ENCODE measurements at regions not wholly inside any gene's neighbourhood (a gene's known extent, or its start where the extent isn't known, plus 50 kb on each side); places are given as distances from the start of the nearest gene placed in this dataset.

DNA sequence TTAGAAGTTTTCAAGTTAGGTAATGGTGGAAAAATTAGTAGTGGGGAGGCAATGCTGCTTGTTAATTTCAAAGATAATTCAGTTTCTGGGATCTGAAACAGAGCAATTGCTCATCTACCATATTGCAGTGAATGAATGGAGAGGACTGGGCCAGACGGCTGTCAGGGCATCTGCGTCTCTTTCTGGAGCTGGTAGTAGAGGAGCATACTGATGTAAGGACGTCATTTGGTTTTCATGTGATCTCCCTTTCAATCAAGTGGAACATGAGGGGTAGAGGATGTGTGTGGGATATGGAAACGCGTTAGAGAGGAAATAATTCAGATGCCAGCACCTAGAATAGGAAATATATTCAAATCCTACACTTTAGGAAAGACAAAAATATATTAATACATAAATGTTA is 490.3 kb downstream of the ADCYAP1 start:
- Histone ChIP-seq H3K27ac (no peak overlapping the region), H3K4me3 (no peak overlapping the region)
- no peak for DNase-seq (ENCODE audit: low spot score)
- no peak for TF ChIP-seq CTCF (IDR thresholded peaks at IDR 0.05)

- DNase-seq (ENCODE audit: low spot score): no peak
- H3K4me3 ChIP-seq: no peak overlapping the region
- H3K27ac ChIP-seq: no peak overlapping the region
- TF ChIP-seq CTCF (IDR thresholded peaks at IDR 0.05): no peak
Measured at GRCh38 chr18:1408376-1408775, 503.7 kb downstream of the ADCYAP1 start.

- no peak overlapping the region for H3K27ac ChIP-seq
- TF ChIP-seq CTCF (IDR thresholded peaks at IDR 0.05): no peak
- DNase-seq (ENCODE audit: low spot score): no peak
- H3K4me3 ChIP-seq: no peak overlapping the region
Measured at GRCh38 chr18:1412655-1413322, 508.1 kb downstream of the ADCYAP1 start.

GRCh38 chr18:1413323-1413675 is 508.6 kb downstream of the ADCYAP1 start:
- TF ChIP-seq CTCF (IDR thresholded peaks at IDR 0.05): no peak
- no peak overlapping the region for H3K4me3 ChIP-seq
- no peak overlapping the region for H3K27ac ChIP-seq
- no peak for DNase-seq (ENCODE audit: low spot score)

DNA sequence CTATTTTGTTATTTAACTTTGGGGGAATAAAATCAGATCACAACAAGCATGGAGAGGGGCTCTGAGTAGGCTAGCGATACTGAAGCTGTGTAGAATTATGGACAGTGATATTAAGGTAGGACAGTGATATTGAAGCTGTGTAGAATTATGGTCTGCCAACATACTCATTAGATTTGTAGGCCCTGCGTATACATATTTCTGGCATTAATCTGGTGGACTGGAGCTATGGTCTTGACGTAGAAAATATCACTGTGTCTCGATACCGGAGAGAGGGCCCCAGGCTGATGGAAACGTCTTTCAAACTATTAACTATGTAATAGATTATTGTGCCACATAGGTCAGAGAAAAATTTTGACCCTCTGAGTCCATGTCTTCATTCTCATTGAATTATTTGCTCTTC is 511.4 kb downstream of the ADCYAP1 start:
- TF ChIP-seq CTCF (IDR thresholded peaks at IDR 0.05): no peak
- Histone ChIP-seq H3K4me3 (no peak overlapping the region), H3K27ac (no peak overlapping the region)
- no peak for DNase-seq (ENCODE audit: low spot score)

GRCh38 chr18:1421502-1421901 is 516.8 kb downstream of the ADCYAP1 start:
- TF ChIP-seq CTCF (IDR thresholded peaks at IDR 0.05): no peak
- Histone ChIP-seq H3K4me3 (no peak overlapping the region), H3K27ac (no peak overlapping the region)
- DNase-seq (ENCODE audit: low spot score): no peak

DNA sequence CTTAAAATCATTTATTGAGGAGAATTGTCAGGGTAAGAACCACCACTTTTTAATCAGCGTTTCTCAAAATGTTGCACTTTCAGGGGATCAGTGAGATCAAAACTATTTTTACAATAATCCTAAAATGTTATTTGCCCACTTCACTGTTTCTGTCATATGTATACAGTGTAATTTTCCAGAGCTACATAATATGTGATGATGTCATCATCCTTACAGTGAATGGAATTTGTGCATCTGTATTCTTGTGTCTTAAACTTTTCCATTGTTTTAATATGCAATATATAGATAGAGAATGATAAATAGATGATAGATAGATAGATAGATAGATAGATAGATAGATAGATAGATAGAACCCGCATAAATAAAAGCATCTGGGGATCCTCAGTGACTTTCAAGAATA is 518.0 kb downstream of the ADCYAP1 start:
- no peak for DNase-seq (ENCODE audit: low spot score)
- no peak overlapping the region for H3K27ac ChIP-seq
- H3K4me3 ChIP-seq: no peak overlapping the region
- no peak for TF ChIP-seq CTCF (IDR thresholded peaks at IDR 0.05)
